ENCODE measurements at regions not wholly inside any gene's neighbourhood (a gene's known extent, or its start where the extent isn't known, plus 50 kb on each side); places are given as distances from the start of the nearest gene placed in this dataset.
"Not testable (repeated sequence)": the region's sequence is repeated elsewhere in the genome, so short reads cannot be mapped to it uniquely, and the experiment has no call there.

- H3K4me1 ChIP-seq (ENCODE audit: control insufficient read depth, insufficient read depth, low read length), result peaks cover 7% of the 10 kb centered on the region
- peaks cover 14% of the 10 kb centered on the region for H3K27me3 ChIP-seq (ENCODE audit: control insufficient read depth, insufficient read depth, low read length)
- peak overlapping the region; percentile 22 for H3K9ac ChIP-seq (ENCODE audit: low read length)
- H3K36me3 ChIP-seq (ENCODE audit: control insufficient read depth, insufficient read depth, low read length), result no peaks in the 10 kb centered on the region
- no peaks in the 10 kb centered on the region for H3K9me3 ChIP-seq (ENCODE audit: control insufficient read depth, low read length)
- H3K4me3 ChIP-seq (ENCODE audit: low read length), result no peak overlapping the region
These were observed 96.8 kb upstream of the ELAC2 start for GRCh38 chr17:13114601-13115031.

DNA sequence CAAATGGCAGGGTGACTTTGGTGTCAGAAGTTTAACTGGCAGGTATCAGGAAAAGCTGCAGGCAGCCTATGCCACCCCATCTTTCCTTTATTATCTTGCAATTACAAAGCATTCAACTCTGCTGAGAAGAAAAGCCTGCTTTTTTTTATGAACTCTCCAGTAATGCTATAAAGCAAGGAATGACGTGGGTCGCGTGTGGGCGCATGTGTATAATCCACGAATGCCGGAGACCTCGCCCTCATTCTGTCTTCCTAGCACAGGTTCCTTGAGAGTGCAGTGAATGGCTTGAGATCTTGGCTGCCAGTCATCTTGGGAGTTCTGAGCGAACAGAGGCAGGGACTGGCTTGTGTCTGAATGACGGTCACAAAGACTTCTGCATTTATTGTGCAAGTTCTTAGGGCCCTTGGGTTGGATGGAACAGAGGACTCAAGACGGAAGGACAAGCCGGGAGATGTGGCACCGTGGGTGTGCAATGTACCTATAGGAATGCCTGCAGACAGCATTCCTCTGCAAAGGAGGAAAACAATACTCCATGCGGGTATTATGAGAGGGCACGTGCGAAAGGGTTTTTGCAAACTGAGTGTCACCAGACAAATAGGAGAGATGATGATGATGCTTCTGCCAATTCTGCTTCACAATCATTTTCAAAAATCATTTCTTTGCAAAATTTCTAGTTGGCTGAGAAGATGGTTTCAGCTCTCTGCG lies 96.1 kb upstream of the ELAC2 start:
- Histone ChIP-seq H3K27me3 (ENCODE audit: control insufficient read depth, insufficient read depth, low read length) (peaks cover 14% of the 10 kb centered on the region), H3K9ac (ENCODE audit: low read length) (peak overlapping the region; percentile 22), H3K4me3 (ENCODE audit: low read length) (no peak overlapping the region), H3K36me3 (ENCODE audit: control insufficient read depth, insufficient read depth, low read length) (no peaks in the 10 kb centered on the region), H3K9me3 (ENCODE audit: control insufficient read depth, low read length) (no peaks in the 10 kb centered on the region), H3K4me1 (ENCODE audit: control insufficient read depth, insufficient read depth, low read length) (peaks cover 7% of the 10 kb centered on the region)

DNA sequence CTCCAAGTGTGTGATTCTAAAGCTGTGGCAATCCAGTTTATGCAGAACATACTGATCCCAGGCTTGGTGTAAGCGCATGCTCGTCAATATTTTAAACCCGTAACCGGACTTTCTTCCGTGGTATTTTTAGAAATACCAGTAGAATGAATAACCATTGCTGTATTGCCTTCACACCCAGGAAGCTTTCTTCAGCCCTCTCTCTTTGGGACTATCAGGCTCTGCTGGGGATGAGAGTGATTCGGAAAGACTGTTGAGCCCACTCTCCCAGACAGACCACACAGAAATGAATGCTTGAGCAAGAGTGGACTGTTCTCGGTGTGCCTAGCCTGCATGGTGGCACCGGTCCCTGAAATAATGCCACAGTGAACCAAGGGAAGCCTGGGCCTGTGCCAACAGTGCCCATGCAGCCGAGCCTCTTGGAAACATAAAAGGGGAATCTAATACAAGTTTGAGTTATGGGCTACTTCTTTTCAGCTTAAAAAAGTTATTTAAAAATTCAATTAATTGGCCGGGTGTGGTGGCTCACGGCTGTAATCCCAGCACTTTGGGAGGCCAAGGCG lies 89.9 kb upstream of the ELAC2 start:
- Histone ChIP-seq H3K4me3 (ENCODE audit: low read length) (no peak overlapping the region), H3K36me3 (ENCODE audit: control insufficient read depth, insufficient read depth, low read length) (no peaks in the 10 kb centered on the region), H3K4me1 (ENCODE audit: control insufficient read depth, insufficient read depth, low read length) (no peaks in the 10 kb centered on the region), H3K27me3 (ENCODE audit: control insufficient read depth, insufficient read depth, low read length) (no peaks in the 10 kb centered on the region), H3K9ac (ENCODE audit: low read length) (no peak overlapping the region), H3K9me3 (ENCODE audit: control insufficient read depth, low read length) (no peaks in the 10 kb centered on the region)

DNA sequence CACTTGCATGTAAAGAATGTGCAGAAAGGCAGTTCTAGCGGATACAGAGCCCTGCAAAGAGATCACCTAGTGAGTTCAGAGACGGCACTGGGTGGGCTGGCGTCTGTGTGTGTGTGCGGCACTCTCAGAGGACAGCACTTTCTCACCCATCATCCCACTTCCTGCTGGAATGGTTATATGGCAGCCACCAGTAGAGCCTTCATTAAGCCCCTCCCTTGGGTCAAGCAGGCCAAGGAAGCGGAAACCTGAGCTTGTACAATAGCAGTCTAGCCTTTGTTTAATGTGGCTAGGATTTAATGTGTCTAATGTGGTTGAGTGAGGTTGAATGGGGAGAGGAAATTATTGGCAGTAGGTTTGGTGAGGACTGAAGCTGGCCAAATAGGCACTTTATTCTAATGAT lies 88.3 kb upstream of the ELAC2 start:
- H3K27me3 ChIP-seq (ENCODE audit: control insufficient read depth, insufficient read depth, low read length), result no peaks in the 10 kb centered on the region
- no peak overlapping the region for H3K9ac ChIP-seq (ENCODE audit: low read length)
- no peaks in the 10 kb centered on the region for H3K4me1 ChIP-seq (ENCODE audit: control insufficient read depth, insufficient read depth, low read length)
- H3K36me3 ChIP-seq (ENCODE audit: control insufficient read depth, insufficient read depth, low read length), result no peaks in the 10 kb centered on the region
- no peaks in the 10 kb centered on the region for H3K9me3 ChIP-seq (ENCODE audit: control insufficient read depth, low read length)
- no peak overlapping the region for H3K4me3 ChIP-seq (ENCODE audit: low read length)

GRCh38 chr17:13104576-13104975 lies 86.7 kb upstream of the ELAC2 start:
- no peaks in the 10 kb centered on the region for H3K9me3 ChIP-seq (ENCODE audit: control insufficient read depth, low read length)

DNA sequence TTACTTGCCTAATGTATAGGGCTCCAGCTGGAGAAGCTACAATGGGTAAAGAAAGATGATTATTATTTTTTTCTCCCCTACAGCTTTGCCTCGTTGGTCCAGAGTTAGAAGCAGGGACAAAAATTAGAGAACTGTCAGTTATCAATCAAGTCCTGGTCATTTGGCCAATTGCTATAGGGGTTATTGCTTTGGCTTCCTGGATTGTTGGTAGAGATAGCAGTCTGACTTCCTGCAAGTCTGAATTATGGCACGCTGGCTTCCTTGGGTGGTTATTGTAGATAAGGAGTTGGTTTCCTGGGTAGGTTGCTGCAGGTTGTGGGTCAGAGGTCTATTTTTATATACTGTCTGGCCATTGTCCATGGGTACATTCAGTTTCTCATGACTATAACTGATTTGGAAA lies 84.7 kb upstream of the ELAC2 start:
- no peaks in the 10 kb centered on the region for H3K9me3 ChIP-seq (ENCODE audit: control insufficient read depth, low read length)
- H3K36me3 ChIP-seq (ENCODE audit: control insufficient read depth, insufficient read depth, low read length), result no peaks in the 10 kb centered on the region
- no peaks in the 10 kb centered on the region for H3K4me1 ChIP-seq (ENCODE audit: control insufficient read depth, insufficient read depth, low read length)
- no peak overlapping the region for H3K9ac ChIP-seq (ENCODE audit: low read length)
- no peaks in the 10 kb centered on the region for H3K27me3 ChIP-seq (ENCODE audit: control insufficient read depth, insufficient read depth, low read length)
- no peak overlapping the region for H3K4me3 ChIP-seq (ENCODE audit: low read length)

More at GRCh38 chr17:13104576-13104975, 86.7 kb upstream of the ELAC2 start:
- H3K9ac ChIP-seq (ENCODE audit: low read length), result no peak overlapping the region
- no peaks in the 10 kb centered on the region for H3K27me3 ChIP-seq (ENCODE audit: control insufficient read depth, insufficient read depth, low read length)
- no peaks in the 10 kb centered on the region for H3K36me3 ChIP-seq (ENCODE audit: control insufficient read depth, insufficient read depth, low read length)
- H3K4me3 ChIP-seq (ENCODE audit: low read length), result no peak overlapping the region
- no peaks in the 10 kb centered on the region for H3K4me1 ChIP-seq (ENCODE audit: control insufficient read depth, insufficient read depth, low read length)

- Histone ChIP-seq H3K27me3 (ENCODE audit: control insufficient read depth, insufficient read depth, low read length) (no peaks in the 10 kb centered on the region), H3K9me3 (ENCODE audit: control insufficient read depth, low read length) (no peaks in the 10 kb centered on the region), H3K4me3 (ENCODE audit: low read length) (no peak overlapping the region), H3K9ac (ENCODE audit: low read length) (no peak overlapping the region), H3K36me3 (ENCODE audit: control insufficient read depth, insufficient read depth, low read length) (no peaks in the 10 kb centered on the region), H3K4me1 (ENCODE audit: control insufficient read depth, insufficient read depth, low read length) (no peaks in the 10 kb centered on the region)
These were observed 82.1 kb upstream of the ELAC2 start for GRCh38 chr17:13099926-13100325.

DNA sequence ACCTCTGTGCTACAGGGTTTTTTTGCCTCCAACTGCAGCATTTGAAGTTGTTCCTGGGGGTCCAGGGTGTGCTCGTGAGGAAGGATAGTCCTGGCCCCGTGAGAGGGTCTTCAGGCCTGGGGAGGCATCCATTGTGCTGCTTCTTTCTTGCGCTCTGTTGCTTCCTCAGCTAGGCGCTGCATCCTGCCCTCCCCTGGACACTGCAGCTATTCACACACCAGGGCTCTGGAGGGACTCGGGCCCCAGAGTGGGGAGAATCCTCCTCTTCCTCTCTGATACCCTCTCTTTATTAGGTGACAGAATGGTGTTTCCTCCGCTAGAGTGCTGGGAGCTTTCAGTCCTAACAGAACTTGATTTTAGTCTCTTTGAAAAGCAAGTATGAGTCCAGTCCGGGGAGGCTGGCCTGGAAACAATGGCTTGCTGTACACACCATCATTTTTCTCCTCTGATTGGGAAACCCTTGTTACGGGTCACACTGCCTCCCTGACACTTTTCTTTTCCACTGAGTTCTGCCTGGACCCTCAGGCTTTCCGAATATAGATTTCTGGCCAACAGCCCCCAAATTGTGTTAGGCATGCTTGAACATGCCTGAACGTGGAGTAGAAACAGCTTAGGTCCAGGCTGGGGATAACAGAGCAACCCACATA lies 81.4 kb upstream of the ELAC2 start:
- Histone ChIP-seq H3K27me3 (ENCODE audit: control insufficient read depth, insufficient read depth, low read length) (no peaks in the 10 kb centered on the region), H3K9ac (ENCODE audit: low read length) (no peak overlapping the region), H3K4me1 (ENCODE audit: control insufficient read depth, insufficient read depth, low read length) (no peaks in the 10 kb centered on the region), H3K36me3 (ENCODE audit: control insufficient read depth, insufficient read depth, low read length) (no peaks in the 10 kb centered on the region), H3K4me3 (ENCODE audit: low read length) (no peak overlapping the region), H3K9me3 (ENCODE audit: control insufficient read depth, low read length) (no peaks in the 10 kb centered on the region)

GRCh38 chr17:13096291-13096690 lies 78.5 kb upstream of the ELAC2 start:
- no peaks in the 10 kb centered on the region for H3K4me1 ChIP-seq (ENCODE audit: control insufficient read depth, insufficient read depth, low read length)
- no peaks in the 10 kb centered on the region for H3K27me3 ChIP-seq (ENCODE audit: control insufficient read depth, insufficient read depth, low read length)
- no peaks in the 10 kb centered on the region for H3K9me3 ChIP-seq (ENCODE audit: control insufficient read depth, low read length)
- H3K36me3 ChIP-seq (ENCODE audit: control insufficient read depth, insufficient read depth, low read length), result no peaks in the 10 kb centered on the region
- no peak overlapping the region for H3K4me3 ChIP-seq (ENCODE audit: low read length)
- H3K9ac ChIP-seq (ENCODE audit: low read length), result no peak overlapping the region

DNA sequence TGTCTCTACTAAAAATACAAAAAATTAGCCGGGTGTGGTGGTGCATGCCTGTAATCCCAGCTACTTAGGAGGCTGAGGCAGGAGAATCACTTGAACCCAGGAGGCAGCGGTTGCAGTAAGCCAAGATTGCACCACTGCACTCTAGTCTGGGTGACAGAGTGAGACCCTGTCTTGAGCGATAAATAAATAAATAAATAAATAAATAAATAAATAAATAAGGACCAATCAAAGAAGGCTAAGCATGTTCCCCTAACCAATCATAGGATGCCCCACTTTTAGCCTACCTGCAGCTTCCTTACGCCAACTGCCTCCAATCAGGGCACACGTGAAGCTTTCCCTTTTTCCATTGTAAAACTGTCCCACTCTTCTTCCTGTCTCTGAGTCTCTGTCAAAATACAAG lies 74.2 kb upstream of the ELAC2 start:
- not testable (repeated sequence) for H3K4me1 ChIP-seq (ENCODE audit: control insufficient read depth, insufficient read depth, low read length); H3K36me3 ChIP-seq (ENCODE audit: control insufficient read depth, insufficient read depth, low read length); H3K27me3 ChIP-seq (ENCODE audit: control insufficient read depth, insufficient read depth, low read length); H3K9ac ChIP-seq (ENCODE audit: low read length); H3K4me3 ChIP-seq (ENCODE audit: low read length); H3K9me3 ChIP-seq (ENCODE audit: control insufficient read depth, low read length)

- H3K9ac ChIP-seq (ENCODE audit: low read length), result no peak overlapping the region
- no peaks in the 10 kb centered on the region for H3K36me3 ChIP-seq (ENCODE audit: control insufficient read depth, insufficient read depth, low read length)
- H3K9me3 ChIP-seq (ENCODE audit: control insufficient read depth, low read length), result no peaks in the 10 kb centered on the region
- H3K27me3 ChIP-seq (ENCODE audit: control insufficient read depth, insufficient read depth, low read length), result no peaks in the 10 kb centered on the region
- H3K4me1 ChIP-seq (ENCODE audit: control insufficient read depth, insufficient read depth, low read length), result no peaks in the 10 kb centered on the region
- no peak overlapping the region for H3K4me3 ChIP-seq (ENCODE audit: low read length)
These were observed 70.8 kb upstream of the ELAC2 start for GRCh38 chr17:13088666-13089065.

DNA sequence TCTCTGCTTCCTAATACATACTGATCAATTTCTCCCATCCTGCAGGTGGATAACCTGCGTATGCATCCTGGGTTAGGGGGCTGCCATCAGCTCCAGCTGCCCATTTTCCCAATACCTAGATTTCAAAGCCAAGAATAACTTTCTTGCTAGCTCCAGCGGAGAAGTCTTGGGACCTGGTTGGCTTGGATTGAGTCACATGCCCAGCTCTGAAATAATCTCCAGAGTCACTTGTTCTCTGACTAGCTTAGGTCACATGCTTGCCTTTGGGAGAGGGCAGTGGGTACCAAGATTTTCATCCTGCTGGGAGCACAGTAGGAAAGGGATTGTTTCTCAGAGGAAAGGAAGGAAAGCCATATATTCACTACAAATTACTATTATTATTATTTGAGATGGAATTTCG lies 70.0 kb upstream of the ELAC2 start:
- H3K36me3 ChIP-seq (ENCODE audit: control insufficient read depth, insufficient read depth, low read length), result no peaks in the 10 kb centered on the region
- H3K4me1 ChIP-seq (ENCODE audit: control insufficient read depth, insufficient read depth, low read length), result no peaks in the 10 kb centered on the region
- no peak overlapping the region for H3K9ac ChIP-seq (ENCODE audit: low read length)
- H3K4me3 ChIP-seq (ENCODE audit: low read length), result no peak overlapping the region
- no peaks in the 10 kb centered on the region for H3K9me3 ChIP-seq (ENCODE audit: control insufficient read depth, low read length)
- H3K27me3 ChIP-seq (ENCODE audit: control insufficient read depth, insufficient read depth, low read length), result no peaks in the 10 kb centered on the region
